ENCODE measurements at regions not wholly inside any gene's neighbourhood (a gene's known extent, or its start where the extent isn't known, plus 50 kb on each side); places are given as distances from the start of the nearest gene placed in this dataset.

GRCh38 chr18:59070181-59070912, 69.3 kb upstream of the SEC11C start:
- no peak for TF ChIP-seq ZC3H10 (CRISPR knock-in tag; IDR thresholded peaks at IDR 0.05)
- no peak for TF ChIP-seq ZNF70 (CRISPR knock-in tag; IDR thresholded peaks at IDR 0.05)

All from SK-N-SH treated with all-trans-retinoic acid at 6 μM for 48 hours (cell line).